ENCODE measurements at regions not wholly inside any gene's neighbourhood (a gene's known extent, or its start where the extent isn't known, plus 50 kb on each side); places are given as distances from the start of the nearest gene placed in this dataset.

- no peak for TF ChIP-seq CHD2 (IDR thresholded peaks at IDR 0.05; ENCODE audit: low read length)
These were observed 93.7 kb upstream of the DAP start (continued) for GRCh38 chr5:10854506-10855277.

Data from H1 (cell line).